ENCODE measurements at regions not wholly inside any gene's neighbourhood (a gene's known extent, or its start where the extent isn't known, plus 50 kb on each side); places are given as distances from the start of the nearest gene placed in this dataset.

DNA sequence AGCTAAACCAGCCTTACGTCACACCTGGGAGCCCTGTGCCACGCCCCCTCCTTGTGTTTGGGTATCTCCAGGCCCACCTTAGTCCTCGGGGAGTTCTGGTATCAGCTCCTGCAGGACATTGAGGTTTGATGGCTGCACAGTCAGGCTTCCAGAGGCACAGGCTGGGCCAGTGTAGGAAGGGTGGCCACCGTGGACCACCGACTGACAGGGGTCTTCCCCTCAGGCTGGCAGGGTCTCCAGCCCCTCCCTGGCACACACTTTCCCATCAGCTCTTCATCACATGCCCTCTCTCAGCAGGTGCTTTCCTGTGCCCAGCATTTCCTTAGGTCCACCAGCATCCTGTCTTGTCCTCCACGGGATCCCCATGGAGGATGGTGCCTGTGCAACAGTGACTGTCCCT lies 413.1 kb downstream of the TCERG1L start:
- BruUV-seq (replicated peaks) = no TSS peak
- DNase-seq (no peak), ATAC-seq (no peak)
- no peak overlapping the region for H3K9ac ChIP-seq (ENCODE audit: low read length)
- H3K4me1 ChIP-seq (ENCODE audit: insufficient read depth, low read length) = no peaks in the 10 kb centered on the region
- no peaks in the 10 kb centered on the region for H4K20me1 ChIP-seq (ENCODE audit: low read length)
- H3K4me2 ChIP-seq (ENCODE audit: low read length) = no peak overlapping the region
- no peaks in the 10 kb centered on the region for H3K27me3 ChIP-seq (ENCODE audit: low read length)
- no peak for TF ChIP-seq EZH2 (IDR thresholded peaks at IDR 0.05; ENCODE audit: low read length, unreplicated experiment)
- TF ChIP-seq EZH2phosphoT487 (IDR thresholded peaks at IDR 0.05; ENCODE audit: borderline replicate concordance, low read length) = no peak
- TF ChIP-seq, protein P1, sequence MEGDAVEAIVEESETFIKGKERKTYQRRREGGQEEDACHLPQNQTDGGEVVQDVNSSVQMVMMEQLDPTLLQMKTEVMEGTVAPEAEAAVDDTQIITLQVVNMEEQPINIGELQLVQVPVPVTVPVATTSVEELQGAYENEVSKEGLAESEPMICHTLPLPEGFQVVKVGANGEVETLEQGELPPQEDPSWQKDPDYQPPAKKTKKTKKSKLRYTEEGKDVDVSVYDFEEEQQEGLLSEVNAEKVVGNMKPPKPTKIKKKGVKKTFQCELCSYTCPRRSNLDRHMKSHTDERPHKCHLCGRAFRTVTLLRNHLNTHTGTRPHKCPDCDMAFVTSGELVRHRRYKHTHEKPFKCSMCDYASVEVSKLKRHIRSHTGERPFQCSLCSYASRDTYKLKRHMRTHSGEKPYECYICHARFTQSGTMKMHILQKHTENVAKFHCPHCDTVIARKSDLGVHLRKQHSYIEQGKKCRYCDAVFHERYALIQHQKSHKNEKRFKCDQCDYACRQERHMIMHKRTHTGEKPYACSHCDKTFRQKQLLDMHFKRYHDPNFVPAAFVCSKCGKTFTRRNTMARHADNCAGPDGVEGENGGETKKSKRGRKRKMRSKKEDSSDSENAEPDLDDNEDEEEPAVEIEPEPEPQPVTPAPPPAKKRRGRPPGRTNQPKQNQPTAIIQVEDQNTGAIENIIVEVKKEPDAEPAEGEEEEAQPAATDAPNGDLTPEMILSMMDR (conservative IDR thresholded peaks at IDR 0.05; ENCODE audit: low read depth, low read length) = no peak
- H3K27ac ChIP-seq (ENCODE audit: low read length) = no peak overlapping the region
- intact Hi-C loops (cut with micrococcal nuclease) = no loop called here
- H2AFZ ChIP-seq (ENCODE audit: low read length) = no peak overlapping the region
- H3K36me3 ChIP-seq (ENCODE audit: low read depth, low read length) = no peaks in the 10 kb centered on the region
- no peaks in the 10 kb centered on the region for H3F3A ChIP-seq (ENCODE audit: low read length, unreplicated experiment)
- no peaks in the 10 kb centered on the region for H3K9me3 ChIP-seq (ENCODE audit: low read length)
- ChIA-PET CTCF (no interaction called here), POLR2A (ENCODE audit: unreplicated experiment) (no interaction called here)
- H3K9me2 ChIP-seq (replicated peaks; ENCODE audit: low read length) = no peaks in the 10 kb centered on the region
- no peak overlapping the region for H3K4me3 ChIP-seq (ENCODE audit: low read length)
- no peaks in the 10 kb centered on the region for H3K79me2 ChIP-seq (ENCODE audit: low read length)

DNA sequence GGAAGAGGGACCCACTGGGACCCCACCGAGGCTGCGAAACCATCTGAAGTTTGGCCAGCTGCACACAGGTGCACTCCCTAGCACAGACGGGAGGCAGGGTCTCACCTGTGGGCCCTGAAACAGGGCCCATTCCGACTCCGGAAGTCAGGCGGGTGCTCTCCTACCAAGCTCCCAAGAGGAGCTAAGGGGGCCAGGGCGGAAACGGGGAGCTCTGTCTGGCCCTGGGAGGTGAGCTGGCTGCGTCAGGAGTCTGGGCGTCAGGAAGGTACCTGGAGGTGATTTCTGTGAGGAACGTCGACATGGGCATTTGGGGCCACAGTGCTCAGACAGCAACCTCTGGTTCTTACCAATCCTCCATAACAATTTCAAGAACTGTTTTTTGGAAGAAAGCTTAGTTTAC lies 411.7 kb downstream of the TCERG1L start:
- intact Hi-C loops (cut with micrococcal nuclease) = no loop called here
- no peaks in the 10 kb centered on the region for H4K20me1 ChIP-seq (ENCODE audit: low read length)
- no peaks in the 10 kb centered on the region for H3K9me2 ChIP-seq (replicated peaks; ENCODE audit: low read length)
- H3K9me3 ChIP-seq (ENCODE audit: low read length) = no peaks in the 10 kb centered on the region
- no peak overlapping the region for H3K9ac ChIP-seq (ENCODE audit: low read length)
- no peak overlapping the region for H2AFZ ChIP-seq (ENCODE audit: low read length)
- BruUV-seq (replicated peaks) = no TSS peak
- H3K4me1 ChIP-seq (ENCODE audit: insufficient read depth, low read length) = no peaks in the 10 kb centered on the region
- H3K27ac ChIP-seq (ENCODE audit: low read length) = no peak overlapping the region
- no peaks in the 10 kb centered on the region for H3F3A ChIP-seq (ENCODE audit: low read length, unreplicated experiment)
- ChIA-PET POLR2A (ENCODE audit: unreplicated experiment) (no interaction called here), CTCF (no interaction called here)
- H3K4me3 ChIP-seq (ENCODE audit: low read length) = no peak overlapping the region
- H3K79me2 ChIP-seq (ENCODE audit: low read length) = no peaks in the 10 kb centered on the region
- DNase-seq (no peak), ATAC-seq (no peak)
- H3K27me3 ChIP-seq (ENCODE audit: low read length) = no peaks in the 10 kb centered on the region
- TF ChIP-seq, protein P1 (conservative IDR thresholded peaks at IDR 0.05; ENCODE audit: low read depth, low read length) = no peak
- TF ChIP-seq EZH2 (IDR thresholded peaks at IDR 0.05; ENCODE audit: low read length, unreplicated experiment) (no peak), EZH2phosphoT487 (IDR thresholded peaks at IDR 0.05; ENCODE audit: borderline replicate concordance, low read length) (no peak)
- H3K4me2 ChIP-seq (ENCODE audit: low read length) = no peak overlapping the region
- H3K36me3 ChIP-seq (ENCODE audit: low read depth, low read length) = no peaks in the 10 kb centered on the region

DNA sequence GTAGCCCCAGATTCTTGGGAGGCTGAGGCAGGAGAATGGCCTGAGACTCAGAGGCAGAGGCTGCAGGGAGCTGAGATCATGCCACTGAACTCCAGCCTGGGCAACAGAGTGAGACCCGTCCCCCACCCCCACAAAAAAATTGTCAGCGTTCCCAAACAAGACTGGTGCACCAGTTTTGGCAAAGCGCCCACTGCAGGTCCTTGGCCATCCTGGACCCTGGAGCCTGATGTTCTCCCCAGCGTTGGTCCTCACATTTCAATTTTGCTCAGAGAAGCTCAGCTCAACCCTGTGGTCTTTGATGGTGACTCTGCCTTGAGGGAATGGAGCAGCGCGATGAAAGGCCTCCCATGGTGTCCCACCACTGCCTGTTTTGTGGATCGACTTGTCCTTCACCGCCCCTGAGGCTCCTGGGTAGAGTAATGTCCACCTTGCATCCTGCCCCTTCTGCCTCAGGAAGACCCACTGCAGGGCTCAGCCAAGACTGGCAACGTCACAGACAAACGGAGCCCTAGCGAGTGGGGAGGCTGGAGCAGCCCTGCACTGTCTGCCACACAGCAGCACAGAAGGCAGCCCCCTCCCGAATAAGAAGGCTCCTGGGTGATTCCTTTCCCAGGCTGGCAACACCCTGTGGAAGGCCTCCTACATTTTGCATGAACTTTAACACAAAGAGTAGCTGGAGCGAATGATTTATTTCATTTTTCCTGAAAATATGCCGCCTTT lies 410.9 kb downstream of the TCERG1L start:
- no TSS peak for BruUV-seq (replicated peaks)
- DNase-seq (no peak), ATAC-seq (no peak)
- Histone ChIP-seq H3K36me3 (ENCODE audit: low read depth, low read length) (no peaks in the 10 kb centered on the region), H3K9me3 (ENCODE audit: low read length) (no peaks in the 10 kb centered on the region), H3K9me2 (replicated peaks; ENCODE audit: low read length) (no peaks in the 10 kb centered on the region), H3K4me1 (ENCODE audit: insufficient read depth, low read length) (no peaks in the 10 kb centered on the region), H3K27ac (ENCODE audit: low read length) (no peak overlapping the region), H3K79me2 (ENCODE audit: low read length) (no peaks in the 10 kb centered on the region), H3K9ac (ENCODE audit: low read length) (no peak overlapping the region), H3K4me2 (ENCODE audit: low read length) (no peak overlapping the region), H2AFZ (ENCODE audit: low read length) (no peak overlapping the region), H4K20me1 (ENCODE audit: low read length) (no peaks in the 10 kb centered on the region), H3F3A (ENCODE audit: low read length, unreplicated experiment) (no peaks in the 10 kb centered on the region), H3K4me3 (ENCODE audit: low read length) (no peak overlapping the region), H3K27me3 (ENCODE audit: low read length) (no peaks in the 10 kb centered on the region)
- intact Hi-C loops (cut with micrococcal nuclease) = no loop called here
- TF ChIP-seq, protein P1 (conservative IDR thresholded peaks at IDR 0.05; ENCODE audit: low read depth, low read length) = no peak
- no peak for TF ChIP-seq EZH2 (IDR thresholded peaks at IDR 0.05; ENCODE audit: low read length, unreplicated experiment)
- TF ChIP-seq EZH2phosphoT487 (IDR thresholded peaks at IDR 0.05; ENCODE audit: borderline replicate concordance, low read length) = no peak
- POLR2A ChIA-PET (ENCODE audit: unreplicated experiment) = no interaction called here
- CTCF ChIA-PET = no interaction called here
